GM12891 (cell line): ENCODE measurements at regions not wholly inside any gene's neighbourhood (a gene's known extent, or its start where the extent isn't known, plus 50 kb on each side); places are given as distances from the start of the nearest gene placed in this dataset.

ENCODE experiments used
- PAX5 ChIP-seq: IDR thresholded peaks from 2 replicates; pipeline ENCODE4 v1.6.1; 2011; ENCODE audit warnings: low read length, moderate library complexity, mild to moderate bottlenecking; ENCODE audit not compliant: insufficient read depth, severe bottlenecking
- POLR2A ChIP-seq: IDR thresholded peaks from 2 replicates; pipeline ENCODE4 v1.6.1; 2011; ENCODE audit warnings: low read depth, low read length, control low read depth
- POLR2AphosphoS5 ChIP-seq: IDR thresholded peaks from 2 replicates; pipeline ENCODE4 v1.6.1; 2011; ENCODE audit warnings: low read depth, low read length, control low read depth
- TAF1 ChIP-seq: IDR thresholded peaks from 2 replicates; pipeline ENCODE4 v1.6.1; 2011; ENCODE audit warnings: low read depth, low read length, control low read depth

DNA sequence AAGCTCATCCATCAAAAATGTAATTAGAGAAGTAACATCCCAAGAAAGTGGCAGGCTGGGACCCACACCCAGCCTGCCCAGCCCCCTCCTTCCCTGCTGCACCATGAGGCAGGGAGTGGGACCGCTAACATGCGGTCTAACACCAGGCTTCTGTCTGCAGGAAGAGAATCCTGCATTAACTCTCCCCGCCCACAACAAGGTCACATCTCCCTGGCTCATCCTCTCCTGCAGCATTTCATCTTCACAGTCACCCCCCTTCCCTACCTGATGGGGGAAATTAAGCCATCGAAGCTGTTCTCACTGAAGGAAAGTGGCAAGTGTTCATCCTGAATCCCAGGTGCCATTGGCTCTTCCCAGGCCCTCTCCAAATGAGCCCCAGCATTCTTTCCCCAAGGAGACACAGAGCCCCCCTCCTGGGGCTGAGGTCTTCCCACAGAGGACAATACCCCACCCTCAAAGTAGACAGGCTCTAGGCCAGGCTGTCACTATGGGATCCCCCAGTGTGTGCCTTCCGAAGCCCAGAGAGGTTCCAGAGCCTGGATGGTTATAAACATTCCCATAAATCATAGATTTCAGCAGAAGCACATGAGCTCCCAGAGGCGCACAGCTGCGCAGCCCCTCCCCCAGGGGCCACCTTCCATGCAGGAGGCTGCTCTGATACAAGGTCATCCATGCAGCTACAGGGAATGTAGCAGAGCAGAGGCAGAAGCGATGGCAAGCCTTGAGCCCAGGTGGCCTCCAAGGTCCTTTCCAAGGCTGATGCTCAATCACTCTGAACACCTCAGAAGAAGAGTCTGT is 148.0 kb downstream of the OAT start:
- no peak for TF ChIP-seq POLR2A
- no peak for TF ChIP-seq PAX5
- TF ChIP-seq POLR2AphosphoS5, result no peak
- no peak for TF ChIP-seq TAF1
